Testis (tissue), 2 donors: ENCODE measurements at regions not wholly inside any gene's neighbourhood (a gene's known extent, or its start where the extent isn't known, plus 50 kb on each side); places are given as distances from the start of the nearest gene placed in this dataset.

Source experiments
- DNase-seq: peaks from one replicate; pipeline ENCODE4 v3.0.0-alpha.2; 2019
- H3K27ac ChIP-seq, 2 donors: fragments of 200-600 bp; sonication (generic); one replicate each; pipeline ENCODE4 v1.5.1; 2019
- H3K27me3 ChIP-seq: fragments of 200-600 bp; sonication (generic); one replicate; pipeline ENCODE4 v1.5.1; 2019
- H3K36me3 ChIP-seq: fragments of 200-600 bp; sonication (generic); one replicate; pipeline ENCODE4 v1.5.1; 2017; ENCODE audit warnings: low read depth; ENCODE audit errors: missing control alignments
- H3K4me1 ChIP-seq: fragments of 200-600 bp; sonication (generic); one replicate; pipeline ENCODE4 v1.5.1; 2019
- H3K4me3 ChIP-seq, 2 donors: fragments of 200-600 bp; sonication (generic); one replicate each; pipeline ENCODE4 v1.5.1; 2017 to 2019
- H3K9me3 ChIP-seq: fragments of 200-600 bp; sonication (generic); one replicate; pipeline ENCODE4 v1.5.1; 2017
- CTCF ChIP-seq, 3 experiments: fragments of 450-650 bp in 2 of 3; fragments of 200-600 bp in 1 of 3; sonication (generic) in 1 of 3; IDR thresholded peaks; one replicate each; pipeline ENCODE4 v1.5.1; 2016 to 2019; ENCODE audit warnings: antibody characterized with exemption in 3 of 3, mild to moderate bottlenecking in 2 of 3, moderate library complexity in 1 of 3
- POLR2A ChIP-seq: fragments of 450-650 bp; IDR thresholded peaks from one replicate; pipeline ENCODE4 v1.6.1; 2017; ENCODE audit warnings: antibody characterized with exemption, mild to moderate bottlenecking, moderate library complexity
- WGBS, 2 donors: methylation state at CpG; one replicate each; pipeline ENCODE4 v1.1.5; 2018; 5-methylcytosine and 5-hydroxymethylcytosine counted together
- intact Hi-C: fragments of 100-400 bp; cut with DNase I; formaldehyde crosslinking; loops from one replicate; pipeline ENCODE4 v1.15.1; 2023; ENCODE audit warnings: low total_unique reads

- no peak for DNase-seq
- no peaks in the 10 kb centered on the region for H3K4me1 ChIP-seq
- no peak for TF ChIP-seq CTCF (IDR thresholded peaks at IDR 0.05)
- no peak for TF ChIP-seq POLR2A
- 93 to 95% methylated on average over 3 of the region's 3 CpGs for WGBS, 2 donors
- no peaks in the 10 kb centered on the region for H3K27me3 ChIP-seq
- intact Hi-C loops = no loop called here
- H3K9me3 ChIP-seq = no peaks in the 10 kb centered on the region
- no peak overlapping the region for H3K4me3 ChIP-seq
- H3K27ac ChIP-seq = no peak overlapping the region
- no peaks in the 10 kb centered on the region for H3K36me3 ChIP-seq
Measured at GRCh38 chr16:79762217-79762616, 161.7 kb upstream of the MAF start.

- intact Hi-C loops = no loop called here
- Histone ChIP-seq H3K27me3 (no peaks in the 10 kb centered on the region), H3K4me1 (peaks cover 9% of the 10 kb centered on the region), H3K36me3 (no peaks in the 10 kb centered on the region), H3K27ac (no peak overlapping the region), H3K4me3 (no peak overlapping the region), H3K9me3 (no peaks in the 10 kb centered on the region)
- 93% methylated on average over 15 of the region's 15 CpGs for WGBS, 2 donors
- DNase-seq = no peak
- TF ChIP-seq CTCF (IDR thresholded peaks at IDR 0.05) (no peak), POLR2A (no peak)
Measured at GRCh38 chr16:79758615-79759346, 158.2 kb upstream of the MAF start.

- no peak overlapping the region for H3K27ac ChIP-seq
- DNase-seq = no peak
- H3K4me3 ChIP-seq = no peak overlapping the region
- no peaks in the 10 kb centered on the region for H3K27me3 ChIP-seq
- no peaks in the 10 kb centered on the region for H3K9me3 ChIP-seq
- no peaks in the 10 kb centered on the region for H3K36me3 ChIP-seq
- TF ChIP-seq CTCF (IDR thresholded peaks at IDR 0.05) = no peak
- no peak for TF ChIP-seq POLR2A
- WGBS, 2 donors = 97% methylated on average over 6 of the region's 6 CpGs
- peaks cover 9% of the 10 kb centered on the region for H3K4me1 ChIP-seq
- intact Hi-C loops = no loop called here
Measured at GRCh38 chr16:79757968-79758367, 157.4 kb upstream of the MAF start.

GRCh38 chr16:79757163-79757562 lies 156.6 kb upstream of the MAF start:
- 88 to 90% methylated on average over 5 of the region's 5 CpGs for WGBS, 2 donors
- no peak for DNase-seq
- H3K27ac ChIP-seq = no peak overlapping the region
- no peaks in the 10 kb centered on the region for H3K27me3 ChIP-seq
- TF ChIP-seq CTCF (IDR thresholded peaks at IDR 0.05) = no peak
- no peak for TF ChIP-seq POLR2A
- H3K36me3 ChIP-seq = no peaks in the 10 kb centered on the region
- intact Hi-C loops = no loop called here
- peaks cover 9% of the 10 kb centered on the region for H3K4me1 ChIP-seq
- H3K4me3 ChIP-seq = no peak overlapping the region
- no peaks in the 10 kb centered on the region for H3K9me3 ChIP-seq

GRCh38 chr16:79756571-79756970 lies 156.0 kb upstream of the MAF start:
- Histone ChIP-seq H3K9me3 (no peaks in the 10 kb centered on the region), H3K4me1 (peaks cover 9% of the 10 kb centered on the region), H3K27me3 (no peaks in the 10 kb centered on the region), H3K36me3 (no peaks in the 10 kb centered on the region), H3K4me3 (no peak overlapping the region), H3K27ac (no peak overlapping the region)
- TF ChIP-seq POLR2A (no peak), CTCF (IDR thresholded peaks at IDR 0.05) (no peak)
- DNase-seq = no peak
- intact Hi-C loops = no loop called here
- 87 to 95% methylated on average over 5 of the region's 5 CpGs for WGBS, 2 donors
